ENCODE measurements at regions not wholly inside any gene's neighbourhood (a gene's known extent, or its start where the extent isn't known, plus 50 kb on each side); places are given as distances from the start of the nearest gene placed in this dataset.

GRCh38 chr4:14903321-14903720, 99.0 kb upstream of the CPEB2 start:
- H3K9me3 ChIP-seq: no peaks in the 10 kb centered on the region
- no peaks in the 10 kb centered on the region for H3K36me3 ChIP-seq
- ATAC-seq (ENCODE audit: insufficient number of reproducible peaks, low FRiP score, low read depth) (no peak), DNase-seq (ENCODE audit: low spot score) (no peak)
- no peak overlapping the region for H3K4me3 ChIP-seq
- H3K4me1 ChIP-seq (ENCODE audit: control insufficient read depth in 1 of 2, low read depth in 2 of 2): no peaks in the 10 kb centered on the region
- no peaks in the 10 kb centered on the region for H3K27me3 ChIP-seq (replicated peaks; ENCODE audit: insufficient read depth)
- H3K27ac ChIP-seq: no peak overlapping the region
- TF ChIP-seq CTCF (IDR thresholded peaks at IDR 0.05): no peak

GRCh38 chr4:14906805-14907204, 95.5 kb upstream of the CPEB2 start:
- no peaks in the 10 kb centered on the region for H3K9me3 ChIP-seq
- TF ChIP-seq CTCF (IDR thresholded peaks at IDR 0.05): no peak
- H3K36me3 ChIP-seq: no peaks in the 10 kb centered on the region
- H3K4me3 ChIP-seq: no peak overlapping the region
- no peaks in the 10 kb centered on the region for H3K27me3 ChIP-seq (replicated peaks; ENCODE audit: insufficient read depth)
- ATAC-seq (ENCODE audit: insufficient number of reproducible peaks, low FRiP score, low read depth): no peak
- no peak for DNase-seq (ENCODE audit: low spot score)
- H3K27ac ChIP-seq: no peak overlapping the region
- no peaks in the 10 kb centered on the region for H3K4me1 ChIP-seq (ENCODE audit: control insufficient read depth in 1 of 2, low read depth in 2 of 2)

- no peak overlapping the region for H3K4me3 ChIP-seq
- ATAC-seq (ENCODE audit: insufficient number of reproducible peaks, low FRiP score, low read depth) (no peak), DNase-seq (ENCODE audit: low spot score) (no peak)
- H3K9me3 ChIP-seq: no peaks in the 10 kb centered on the region
- no peaks in the 10 kb centered on the region for H3K36me3 ChIP-seq
- no peaks in the 10 kb centered on the region for H3K4me1 ChIP-seq (ENCODE audit: control insufficient read depth in 1 of 2, low read depth in 2 of 2)
- H3K27me3 ChIP-seq (replicated peaks; ENCODE audit: insufficient read depth): no peaks in the 10 kb centered on the region
- TF ChIP-seq CTCF (IDR thresholded peaks at IDR 0.05): no peak
- no peak overlapping the region for H3K27ac ChIP-seq
These were observed 93.6 kb upstream of the CPEB2 start for GRCh38 chr4:14908635-14909034.

- no peak for ATAC-seq (ENCODE audit: insufficient number of reproducible peaks, low FRiP score, low read depth)
- TF ChIP-seq CTCF (IDR thresholded peaks at IDR 0.05): no peak
- H3K9me3 ChIP-seq: no peaks in the 10 kb centered on the region
These were observed 91.9 kb upstream of the CPEB2 start for GRCh38 chr4:14910411-14910810.

GRCh38 chr4:14912426-14912825, 89.9 kb upstream of the CPEB2 start:
- no peak for DNase-seq (ENCODE audit: low spot score)
- Histone ChIP-seq H3K36me3 (no peaks in the 10 kb centered on the region), H3K27ac (no peak overlapping the region), H3K4me1 (ENCODE audit: control insufficient read depth in 1 of 2, low read depth in 2 of 2) (no peaks in the 10 kb centered on the region), H3K27me3 (replicated peaks; ENCODE audit: insufficient read depth) (no peaks in the 10 kb centered on the region), H3K4me3 (no peak overlapping the region), H3K9me3 (no peaks in the 10 kb centered on the region)
- no peak for TF ChIP-seq CTCF (IDR thresholded peaks at IDR 0.05)
- no peak for ATAC-seq (ENCODE audit: insufficient number of reproducible peaks, low FRiP score, low read depth)

More at GRCh38 chr4:14910411-14910810, 91.9 kb upstream of the CPEB2 start:
- Histone ChIP-seq H3K4me1 (ENCODE audit: control insufficient read depth in 1 of 2, low read depth in 2 of 2) (no peaks in the 10 kb centered on the region), H3K36me3 (no peaks in the 10 kb centered on the region), H3K27ac (no peak overlapping the region), H3K4me3 (no peak overlapping the region), H3K27me3 (replicated peaks; ENCODE audit: insufficient read depth) (no peaks in the 10 kb centered on the region)
- no peak for DNase-seq (ENCODE audit: low spot score)

All from thoracic aorta (tissue), 2 donors.